ENCODE measurements at regions not wholly inside any gene's neighbourhood (a gene's known extent, or its start where the extent isn't known, plus 50 kb on each side); places are given as distances from the start of the nearest gene placed in this dataset.

GRCh38 chr22:47619631-47620030, 857.2 kb downstream of the TBC1D22A start:
- no peak for TF ChIP-seq POLR2A (IDR thresholded peaks at IDR 0.05; ENCODE audit: low read depth, low read length)
- no peak for TF ChIP-seq TAF1 (IDR thresholded peaks at IDR 0.05; ENCODE audit: low read depth, low read length)
- no peak for TF ChIP-seq POLR2AphosphoS5 (IDR thresholded peaks at IDR 0.05; ENCODE audit: low read depth, low read length)
- TF ChIP-seq PAX5 (IDR thresholded peaks at IDR 0.05; ENCODE audit: insufficient read depth, low read length, severe bottlenecking), result no peak
- TF ChIP-seq SPI1 (IDR thresholded peaks at IDR 0.05; ENCODE audit: low read depth, low read length), result no peak

All from GM12891 (cell line).